ENCODE measurements at regions not wholly inside any gene's neighbourhood (a gene's known extent, or its start where the extent isn't known, plus 50 kb on each side); places are given as distances from the start of the nearest gene placed in this dataset.

- intact Hi-C loops (cut with micrococcal nuclease; ENCODE audit: unreplicated experiment) = no loop called here
- TF ChIP-seq CTCF (conservative IDR thresholded peaks at IDR 0.05; ENCODE audit: low read length) (no peak), EZH2phosphoT487 (IDR thresholded peaks at IDR 0.05; ENCODE audit: borderline replicate concordance, low read depth, low read length) (no peak)
- Histone ChIP-seq H3K4me3 (ENCODE audit: low read depth, low read length, poor library complexity, severe bottlenecking) (no peak overlapping the region), H3K36me3 (ENCODE audit: insufficient read depth, low read length) (no peaks in the 10 kb centered on the region), H3K4me2 (ENCODE audit: low read length) (no peak overlapping the region), H3K4me1 (ENCODE audit: insufficient read depth, low read length, poor library complexity, severe bottlenecking) (no peaks in the 10 kb centered on the region), H3K9me3 (ENCODE audit: low read length) (no peaks in the 10 kb centered on the region), H3K79me2 (ENCODE audit: insufficient read depth, low read depth, low read length) (no peaks in the 10 kb centered on the region), H2AFZ (ENCODE audit: low read length) (no peak overlapping the region), H3K9me2 (ENCODE audit: insufficient read depth, low read length) (no peaks in the 10 kb centered on the region), H4K20me1 (ENCODE audit: insufficient read depth, low read length) (no peaks in the 10 kb centered on the region), H3K27ac (ENCODE audit: low read depth, low read length, poor library complexity, severe bottlenecking) (no peak overlapping the region)
- POLR2A ChIA-PET = no interaction called here
- CTCF ChIA-PET (ENCODE audit: unreplicated experiment) = no interaction called here
- no TSS peak for BruUV-seq (replicated peaks)
- no peak for DNase-seq (ENCODE audit: low spot score)
Measured at GRCh38 chr14:51792809-51793208, 67.6 kb upstream of the GNG2 start.

GRCh38 chr14:51805541-51805940 is 54.9 kb upstream of the GNG2 start:
- no peak for DNase-seq (ENCODE audit: low spot score)
- no peak overlapping the region for H3K4me2 ChIP-seq (ENCODE audit: low read length)
- H3K4me3 ChIP-seq (ENCODE audit: low read depth, low read length, poor library complexity, severe bottlenecking) = no peak overlapping the region
- no peaks in the 10 kb centered on the region for H3K9me2 ChIP-seq (ENCODE audit: insufficient read depth, low read length)
- no peaks in the 10 kb centered on the region for H3K79me2 ChIP-seq (ENCODE audit: insufficient read depth, low read depth, low read length)
- no peaks in the 10 kb centered on the region for H3K9me3 ChIP-seq (ENCODE audit: low read length)
- POLR2A ChIA-PET = no interaction called here
- BruUV-seq (replicated peaks) = no TSS peak
- no peak for TF ChIP-seq EZH2phosphoT487 (IDR thresholded peaks at IDR 0.05; ENCODE audit: borderline replicate concordance, low read depth, low read length)
- TF ChIP-seq CTCF (conservative IDR thresholded peaks at IDR 0.05; ENCODE audit: low read length) = no peak; the same call in 1 of the 2 replicates
- no peaks in the 10 kb centered on the region; the same call in 1 of the 2 replicates for H4K20me1 ChIP-seq (ENCODE audit: insufficient read depth, low read length)
- intact Hi-C loops (cut with micrococcal nuclease; ENCODE audit: unreplicated experiment) = no loop called here
- CTCF ChIA-PET (ENCODE audit: unreplicated experiment) = no interaction called here
- no peaks in the 10 kb centered on the region for H3K36me3 ChIP-seq (ENCODE audit: insufficient read depth, low read length)
- H2AFZ ChIP-seq (ENCODE audit: low read length) = no peak overlapping the region
- H3K27ac ChIP-seq (ENCODE audit: low read depth, low read length, poor library complexity, severe bottlenecking) = no peak overlapping the region
- H3K4me1 ChIP-seq (ENCODE audit: insufficient read depth, low read length, poor library complexity, severe bottlenecking) = no peaks in the 10 kb centered on the region

GRCh38 chr14:51806026-51807023 is 54.1 kb upstream of the GNG2 start:
- Histone ChIP-seq H3K79me2 (ENCODE audit: insufficient read depth, low read depth, low read length) (no peaks in the 10 kb centered on the region), H3K9me3 (ENCODE audit: low read length) (no peaks in the 10 kb centered on the region), H2AFZ (ENCODE audit: low read length) (no peak overlapping the region), H3K27ac (ENCODE audit: low read depth, low read length, poor library complexity, severe bottlenecking) (no peak overlapping the region), H4K20me1 (ENCODE audit: insufficient read depth, low read length) (no peaks in the 10 kb centered on the region; the same call in 1 of the 2 replicates), H3K36me3 (ENCODE audit: insufficient read depth, low read length) (no peaks in the 10 kb centered on the region), H3K4me2 (ENCODE audit: low read length) (no peak overlapping the region), H3K4me1 (ENCODE audit: insufficient read depth, low read length, poor library complexity, severe bottlenecking) (no peaks in the 10 kb centered on the region), H3K4me3 (ENCODE audit: low read depth, low read length, poor library complexity, severe bottlenecking) (no peak overlapping the region), H3K9me2 (ENCODE audit: insufficient read depth, low read length) (no peaks in the 10 kb centered on the region)
- DNase-seq (ENCODE audit: low spot score) = no peak
- intact Hi-C loops (cut with micrococcal nuclease; ENCODE audit: unreplicated experiment) = no loop called here
- BruUV-seq (replicated peaks) = no TSS peak
- TF ChIP-seq EZH2phosphoT487 (IDR thresholded peaks at IDR 0.05; ENCODE audit: borderline replicate concordance, low read depth, low read length) = no peak
- no peak for TF ChIP-seq CTCF (conservative IDR thresholded peaks at IDR 0.05; ENCODE audit: low read length)
- ChIA-PET CTCF (ENCODE audit: unreplicated experiment) (no interaction called here), POLR2A (interaction anchor here (0.5 kb wide), 1 partner anchor 34 kb away, joined by 5 read pairs; no protein-coding TSS in a partner anchor)

Measured in OCI-LY7 (cell line).